HUES6 (cell line): ENCODE measurements at regions not wholly inside any gene's neighbourhood (a gene's known extent, or its start where the extent isn't known, plus 50 kb on each side); places are given as distances from the start of the nearest gene placed in this dataset.
"Not testable (repeated sequence)": the region's sequence is repeated elsewhere in the genome, so short reads cannot be mapped to it uniquely, and the experiment has no call there.

Experiments used
- H3K27ac ChIP-seq: 2 replicates; pipeline ENCODE4 v1.7.0; 2013; ENCODE audit warnings: low read depth, mild to moderate bottlenecking, low read length, inconsistent platforms
- H3K27me3 ChIP-seq: 2 replicates; pipeline ENCODE4 v1.6.1; 2013; ENCODE audit warnings: low read length; ENCODE audit not compliant: control insufficient read depth, insufficient read depth
- H3K36me3 ChIP-seq: 2 replicates; pipeline ENCODE4 v1.6.1; 2013; ENCODE audit warnings: low read length; ENCODE audit not compliant: control insufficient read depth, insufficient read depth
- H3K4me1 ChIP-seq: 2 replicates; pipeline ENCODE4 v1.6.1; 2013; ENCODE audit warnings: low read length; ENCODE audit not compliant: control insufficient read depth, insufficient read depth
- H3K4me3 ChIP-seq: 2 replicates; pipeline ENCODE4 v1.5.1; 2013; ENCODE audit warnings: low read depth, low read length
- H3K9ac ChIP-seq: one replicate; pipeline ENCODE4 v1.6.1; 2013; ENCODE audit warnings: mild to moderate bottlenecking, low read length
- H3K9me3 ChIP-seq: 2 replicates; pipeline ENCODE4 v1.6.1; 2013; ENCODE audit warnings: low read depth, low read length; ENCODE audit not compliant: control insufficient read depth, insufficient read depth

DNA sequence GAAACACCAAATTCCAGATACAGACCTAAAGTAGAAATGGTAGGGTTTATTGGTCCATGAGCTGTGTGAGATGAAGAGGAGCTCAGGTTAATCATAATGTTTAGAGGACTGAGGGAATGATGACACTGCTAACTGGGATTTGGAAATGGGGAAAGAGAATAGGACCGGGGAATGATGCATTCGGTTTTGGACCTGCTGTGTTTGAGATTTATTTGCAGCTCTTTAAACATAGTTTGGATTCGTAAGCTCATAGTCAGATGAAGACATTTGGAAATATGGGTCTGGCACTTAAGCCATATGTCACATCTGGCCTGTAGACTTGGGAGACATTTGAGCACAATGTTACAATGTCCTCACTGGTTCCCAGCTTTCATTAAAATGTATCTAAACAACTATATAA lies 127.9 kb upstream of the DUSP10 start:
- Histone ChIP-seq H3K27ac (no peak overlapping the region), H3K27me3 (no peaks in the 10 kb centered on the region), H3K36me3 (no peaks in the 10 kb centered on the region), H3K4me3 (no peak overlapping the region), H3K9ac (no peak overlapping the region), H3K9me3 (no peaks in the 10 kb centered on the region), H3K4me1 (peaks cover 7% of the 10 kb centered on the region; the same call in 1 of the 2 replicates)

DNA sequence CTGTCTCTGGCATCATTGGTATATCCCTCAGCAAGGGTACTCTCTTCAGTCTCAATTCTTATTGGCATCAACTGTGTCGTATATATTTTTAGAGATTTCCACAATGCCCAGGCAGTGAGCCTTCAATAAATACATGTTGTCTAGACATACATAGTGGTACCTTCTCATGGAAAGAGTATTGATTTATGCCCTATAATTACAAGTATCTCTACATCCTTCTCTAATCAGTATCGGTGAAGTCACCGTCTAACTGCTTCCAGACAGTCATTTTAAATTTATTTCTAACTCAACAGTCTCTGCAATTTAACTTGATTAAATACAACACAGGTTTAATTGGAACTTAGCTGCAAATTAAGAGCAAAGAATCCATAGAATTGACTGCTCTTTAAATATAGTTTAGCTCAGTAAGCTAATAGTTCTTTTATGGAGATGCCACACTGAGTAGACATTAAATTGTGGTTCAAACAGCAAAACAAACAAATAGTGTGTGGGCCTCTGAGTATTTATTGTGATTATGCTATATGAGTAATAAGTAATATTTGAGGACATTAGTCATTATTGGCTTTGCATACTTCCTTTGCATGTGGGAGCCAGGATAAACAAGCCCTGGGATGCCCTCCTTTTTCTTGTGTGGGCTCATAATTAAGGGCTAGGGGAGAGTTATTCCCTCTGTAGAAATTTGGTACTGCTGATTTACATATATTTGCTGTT lies 126.9 kb upstream of the DUSP10 start:
- no peak overlapping the region for H3K27ac ChIP-seq

DNA sequence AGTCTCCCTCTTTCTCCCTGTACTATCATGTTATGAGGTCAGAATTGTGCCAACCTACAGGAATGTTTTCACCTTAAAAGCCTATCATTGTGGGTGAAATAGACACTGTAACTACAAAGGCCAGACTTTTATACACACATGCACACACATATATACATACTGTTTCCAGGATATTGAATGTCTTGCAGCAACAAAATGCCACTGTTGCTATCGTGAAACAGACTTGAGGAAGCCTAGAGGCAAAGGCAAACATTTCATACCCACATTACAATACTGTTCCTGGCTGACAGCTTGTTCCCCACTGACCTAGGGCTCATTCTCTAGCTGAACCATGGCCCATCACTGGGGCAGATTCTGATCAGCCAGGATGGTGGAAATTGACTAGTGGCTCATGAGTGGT lies 125.1 kb upstream of the DUSP10 start:
- Histone ChIP-seq H3K27ac (no peak overlapping the region), H3K27me3 (no peaks in the 10 kb centered on the region)

More for the DNA sequence above, 126.9 kb upstream of the DUSP10 start:
- H3K27me3 ChIP-seq, result no peaks in the 10 kb centered on the region
- no peaks in the 10 kb centered on the region for H3K4me1 ChIP-seq
- H3K9me3 ChIP-seq, result no peaks in the 10 kb centered on the region
- no peaks in the 10 kb centered on the region for H3K36me3 ChIP-seq
- H3K4me3 ChIP-seq, result no peak overlapping the region
- no peak overlapping the region for H3K9ac ChIP-seq

DNA sequence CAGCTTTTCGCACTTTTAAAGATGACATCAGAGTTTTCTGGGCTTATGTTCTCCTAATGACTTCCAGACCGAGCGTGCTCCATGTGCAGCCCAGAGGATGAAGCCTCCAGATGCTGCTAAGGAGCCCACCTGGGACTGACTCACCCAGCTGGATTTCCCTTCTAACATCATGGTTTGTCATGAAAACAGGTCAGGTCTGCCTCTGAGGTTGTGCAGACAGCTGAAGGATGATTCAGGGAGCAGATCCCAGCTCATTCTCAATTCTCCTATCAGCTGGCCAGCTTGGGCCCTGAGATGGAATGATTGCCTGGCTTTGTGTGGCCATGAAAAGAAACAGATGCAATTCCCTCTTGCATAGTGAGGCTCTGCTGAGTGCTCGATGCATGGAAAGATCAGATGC lies 123.9 kb upstream of the DUSP10 start:
- Histone ChIP-seq H3K4me3 (no peak overlapping the region), H3K27ac (no peak overlapping the region), H3K4me1 (no peaks in the 10 kb centered on the region), H3K27me3 (no peaks in the 10 kb centered on the region), H3K9me3 (no peaks in the 10 kb centered on the region), H3K36me3 (no peaks in the 10 kb centered on the region), H3K9ac (no peak overlapping the region)

More for the DNA sequence above, 125.1 kb upstream of the DUSP10 start:
- H3K4me1 ChIP-seq, result no peaks in the 10 kb centered on the region
- no peak overlapping the region for H3K4me3 ChIP-seq
- H3K9ac ChIP-seq, result no peak overlapping the region
- no peaks in the 10 kb centered on the region for H3K36me3 ChIP-seq
- no peaks in the 10 kb centered on the region for H3K9me3 ChIP-seq

DNA sequence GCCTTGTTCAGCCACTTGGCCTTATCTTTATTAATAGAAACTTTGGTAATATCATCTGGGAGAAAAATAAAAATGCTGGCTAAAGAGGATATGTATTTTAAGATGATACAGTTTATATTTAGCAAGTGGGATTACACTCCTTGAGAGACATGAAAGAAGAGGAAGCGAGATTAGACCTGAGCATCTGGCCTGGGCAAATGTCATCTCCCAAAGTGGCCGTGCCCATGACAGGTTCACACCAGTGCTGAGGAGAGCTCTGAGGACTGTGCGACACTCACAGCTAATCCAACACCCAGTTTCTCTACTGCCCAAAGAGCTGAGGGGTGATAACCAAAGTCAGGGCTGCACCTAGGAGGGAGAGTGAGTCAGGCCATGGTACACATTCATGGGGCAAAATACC lies 121.7 kb upstream of the DUSP10 start:
- no peaks in the 10 kb centered on the region for H3K9me3 ChIP-seq
- H3K4me3 ChIP-seq, result no peak overlapping the region
- H3K36me3 ChIP-seq, result no peaks in the 10 kb centered on the region
- no peak overlapping the region for H3K9ac ChIP-seq
- H3K27me3 ChIP-seq, result no peaks in the 10 kb centered on the region
- no peak overlapping the region for H3K27ac ChIP-seq
- no peaks in the 10 kb centered on the region for H3K4me1 ChIP-seq

DNA sequence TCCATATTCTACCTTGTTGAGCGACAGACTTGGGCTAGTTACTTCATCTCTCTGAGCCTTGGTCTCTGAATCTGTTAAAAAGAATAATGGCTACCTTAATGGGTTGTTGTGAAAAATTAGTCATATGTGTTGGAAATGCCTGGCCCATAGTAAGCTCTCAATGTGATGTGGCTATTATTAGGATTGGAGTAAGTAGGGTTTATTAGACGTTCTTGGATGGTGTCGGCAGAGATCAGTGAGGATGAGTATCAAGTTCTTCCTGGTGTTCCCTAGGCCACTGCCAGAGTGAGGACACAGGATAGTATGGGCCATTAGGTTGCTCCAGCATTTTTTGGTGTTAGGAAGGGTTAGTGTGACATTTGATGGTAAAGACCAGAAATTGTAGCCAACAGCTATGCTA lies 121.1 kb upstream of the DUSP10 start:
- Histone ChIP-seq H3K27me3 (no peaks in the 10 kb centered on the region), H3K9me3 (no peaks in the 10 kb centered on the region), H3K4me1 (no peaks in the 10 kb centered on the region), H3K27ac (no peak overlapping the region), H3K9ac (no peak overlapping the region), H3K36me3 (no peaks in the 10 kb centered on the region), H3K4me3 (no peak overlapping the region)

DNA sequence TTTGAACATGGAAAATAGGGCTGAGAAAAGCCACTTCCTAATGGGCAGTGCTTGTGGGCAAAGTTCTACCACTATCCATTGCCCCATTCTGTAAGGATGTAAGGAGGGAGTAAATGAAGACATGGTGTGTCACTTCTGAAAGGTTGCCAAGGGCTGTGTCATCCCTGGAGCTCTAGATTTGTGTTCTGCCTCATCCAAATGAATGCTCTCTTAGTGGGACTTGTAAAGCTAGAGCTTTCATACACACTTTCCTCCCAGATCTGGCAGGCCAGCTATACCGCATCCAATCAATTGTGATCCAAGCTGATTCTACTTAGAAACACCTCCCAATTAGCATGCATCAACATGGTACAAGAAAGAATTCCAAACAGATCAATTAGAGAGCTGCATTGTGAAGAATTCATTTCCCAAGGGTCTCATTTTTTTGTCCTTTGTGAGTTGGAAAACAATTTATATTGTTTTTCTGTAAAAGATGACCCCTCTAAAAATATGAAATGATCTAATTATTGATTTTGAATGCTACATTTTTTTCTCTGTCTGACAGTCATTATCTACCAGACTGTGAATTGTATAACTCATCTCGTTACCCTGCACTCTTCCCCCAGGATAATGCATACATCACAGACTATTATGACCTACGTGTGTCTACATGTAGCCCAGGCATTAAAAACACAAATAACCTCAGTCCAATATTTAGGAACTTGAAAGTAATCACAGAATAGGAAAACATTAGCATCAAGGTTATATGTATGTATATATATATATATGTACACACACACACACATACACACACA lies 117.1 kb upstream of the DUSP10 start:
- H3K4me3 ChIP-seq, result no peak overlapping the region
- H3K36me3 ChIP-seq, result no peaks in the 10 kb centered on the region

DNA sequence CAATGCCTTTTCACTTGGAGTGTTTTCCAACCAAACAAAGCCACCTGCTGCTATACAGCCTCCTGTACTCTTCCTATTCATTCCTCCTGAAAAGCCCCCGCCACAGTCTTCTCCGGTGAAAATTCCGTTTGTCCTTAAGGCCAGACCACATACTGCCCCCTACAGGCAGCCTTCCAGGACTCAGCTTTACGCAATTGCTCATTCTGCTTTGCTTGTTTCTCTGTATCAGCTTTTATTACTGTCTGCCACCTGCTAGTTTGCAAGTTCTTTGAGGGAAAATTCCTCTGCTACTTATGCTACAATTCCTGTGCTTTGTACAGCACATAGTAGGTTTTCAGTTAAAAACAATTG lies 115.2 kb upstream of the DUSP10 start:
- H3K27ac ChIP-seq, H3K9me3 ChIP-seq, H3K9ac ChIP-seq, H3K4me1 ChIP-seq, H3K4me3 ChIP-seq, H3K36me3 ChIP-seq, H3K27me3 ChIP-seq: not testable (repeated sequence)

More for the DNA sequence above, 117.1 kb upstream of the DUSP10 start:
- Histone ChIP-seq H3K27ac (no peak overlapping the region), H3K9ac (no peak overlapping the region), H3K9me3 (no peaks in the 10 kb centered on the region), H3K4me1 (no peaks in the 10 kb centered on the region), H3K27me3 (no peaks in the 10 kb centered on the region)

DNA sequence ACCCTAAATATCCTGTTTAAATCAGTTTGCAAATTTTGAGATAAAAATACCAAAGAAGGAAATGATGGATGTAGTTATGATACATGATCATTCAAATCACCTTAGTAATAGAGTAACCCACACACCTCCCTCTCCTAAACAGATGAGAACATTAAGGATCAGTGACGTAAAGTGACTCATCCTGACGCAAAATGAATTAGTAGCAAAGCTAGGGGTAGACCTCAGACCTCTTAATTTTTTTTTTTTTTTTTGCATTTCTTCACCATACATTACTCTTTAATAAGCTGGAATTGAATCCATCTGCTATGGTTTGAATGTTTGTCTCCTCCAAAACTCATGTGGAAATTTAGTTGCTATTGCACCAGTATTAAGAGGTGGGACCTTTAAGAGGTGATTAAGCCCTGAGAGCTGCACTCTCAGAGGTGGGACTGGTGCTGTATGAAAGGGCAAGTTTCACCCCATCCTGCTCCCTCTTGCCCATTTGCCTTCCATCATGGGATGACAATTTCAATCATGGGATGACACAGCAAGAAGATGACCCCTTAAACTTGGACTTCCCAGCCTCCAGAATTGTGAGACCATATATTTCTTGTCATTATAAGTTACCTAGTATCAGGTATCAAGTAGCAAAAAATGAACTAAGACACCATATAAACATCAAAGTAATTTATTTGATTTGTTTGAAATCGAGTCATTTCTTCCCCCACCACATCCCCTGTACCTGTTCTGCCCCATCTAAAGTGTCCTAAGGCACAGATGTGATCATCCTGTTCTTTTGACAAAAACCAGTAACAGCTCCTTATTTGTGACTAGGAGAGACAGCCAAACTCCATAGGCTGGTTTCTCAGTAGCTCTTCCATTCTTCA lies 114.6 kb upstream of the DUSP10 start:
- Histone ChIP-seq H3K9me3 (no peaks in the 10 kb centered on the region), H3K4me1 (no peaks in the 10 kb centered on the region), H3K9ac (no peak overlapping the region), H3K36me3 (no peaks in the 10 kb centered on the region), H3K27me3 (no peaks in the 10 kb centered on the region), H3K27ac (no peak overlapping the region), H3K4me3 (no peak overlapping the region)

DNA sequence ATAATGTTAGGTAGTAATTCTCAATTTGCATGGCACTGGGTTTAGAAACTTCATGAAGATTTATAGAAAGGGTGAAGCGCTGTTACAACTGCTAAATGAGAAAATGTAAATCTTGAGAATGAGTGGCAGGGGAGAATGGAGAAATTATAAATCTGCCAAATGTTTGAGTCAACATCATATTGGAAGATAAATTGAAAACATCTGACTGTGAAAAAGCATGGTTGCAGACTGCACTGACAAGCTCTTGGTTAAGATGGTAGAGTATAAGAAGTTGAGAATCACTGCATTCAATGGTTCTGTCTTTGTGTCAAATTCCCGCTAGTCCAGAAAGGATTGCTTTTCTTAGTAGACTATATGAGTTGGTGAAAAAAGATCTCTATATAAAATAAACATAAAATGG lies 113.3 kb upstream of the DUSP10 start:
- no peak overlapping the region for H3K9ac ChIP-seq
- H3K4me3 ChIP-seq, result no peak overlapping the region
- H3K27ac ChIP-seq, result no peak overlapping the region
- H3K4me1 ChIP-seq, result no peaks in the 10 kb centered on the region
- no peaks in the 10 kb centered on the region for H3K27me3 ChIP-seq
- no peaks in the 10 kb centered on the region for H3K9me3 ChIP-seq
- H3K36me3 ChIP-seq, result no peaks in the 10 kb centered on the region

DNA sequence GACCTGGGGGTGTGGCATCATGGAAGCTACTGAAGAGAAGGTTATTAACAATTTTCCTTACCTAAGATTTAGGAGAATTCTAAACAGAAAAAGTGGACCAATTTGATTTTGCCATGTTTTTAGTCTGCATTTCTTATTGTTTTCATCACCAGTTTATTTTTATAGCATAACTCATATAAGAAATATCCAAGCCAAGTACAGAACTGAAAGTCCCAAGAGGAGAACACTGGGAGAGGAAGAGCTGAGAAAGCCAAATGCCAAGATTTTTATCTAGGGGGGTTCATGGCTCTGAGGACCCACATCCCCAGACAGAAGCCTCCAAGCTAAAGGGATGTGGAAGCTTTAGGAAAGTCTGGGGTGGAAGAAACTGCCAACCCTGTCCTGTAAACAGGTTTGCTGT lies 109.4 kb upstream of the DUSP10 start:
- no peak overlapping the region for H3K27ac ChIP-seq
- no peak overlapping the region for H3K9ac ChIP-seq
- H3K4me3 ChIP-seq, result no peak overlapping the region
- no peaks in the 10 kb centered on the region for H3K27me3 ChIP-seq
- H3K36me3 ChIP-seq, result no peaks in the 10 kb centered on the region
- no peaks in the 10 kb centered on the region for H3K9me3 ChIP-seq
- H3K4me1 ChIP-seq, result peaks cover 2% of the 10 kb centered on the region; the same call in 1 of the 2 replicates
